Globus pallidus (tissue), 1 donor: ENCODE measurements at regions not wholly inside any gene's neighbourhood (a gene's known extent, or its start where the extent isn't known, plus 50 kb on each side); places are given as distances from the start of the nearest gene placed in this dataset.
"Not testable (repeated sequence)": the region's sequence is repeated elsewhere in the genome, so short reads cannot be mapped to it uniquely, and the experiment has no call there.

Source experiments
- DNase-seq: peaks from one replicate; pipeline ENCODE4 v3.0.0-alpha.2; 2015; ENCODE audit warnings: low spot score

DNA sequence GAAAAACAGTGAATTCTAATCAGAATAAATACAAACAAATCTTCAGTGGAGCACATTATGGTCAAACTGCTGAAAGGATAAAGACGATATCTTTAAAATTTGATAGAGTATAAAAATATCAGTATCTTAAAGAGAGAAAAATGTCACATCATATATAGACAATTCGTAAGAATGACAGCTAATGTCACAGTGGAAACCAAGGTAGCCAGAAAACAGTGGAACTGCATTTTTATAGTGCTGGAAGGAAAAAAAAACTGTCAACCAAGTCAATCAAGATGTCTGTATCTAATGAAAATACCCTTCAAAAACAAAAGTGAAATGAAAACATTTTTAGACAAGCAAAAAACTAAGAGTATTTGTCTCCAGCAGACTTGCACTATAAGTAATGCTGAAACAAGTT lies 73.4 kb upstream of the HMGXB4 start:
- no peak for DNase-seq

GRCh38 chr22:35186492-35186891 lies 70.8 kb upstream of the HMGXB4 start:
- DNase-seq, result no peak

DNA sequence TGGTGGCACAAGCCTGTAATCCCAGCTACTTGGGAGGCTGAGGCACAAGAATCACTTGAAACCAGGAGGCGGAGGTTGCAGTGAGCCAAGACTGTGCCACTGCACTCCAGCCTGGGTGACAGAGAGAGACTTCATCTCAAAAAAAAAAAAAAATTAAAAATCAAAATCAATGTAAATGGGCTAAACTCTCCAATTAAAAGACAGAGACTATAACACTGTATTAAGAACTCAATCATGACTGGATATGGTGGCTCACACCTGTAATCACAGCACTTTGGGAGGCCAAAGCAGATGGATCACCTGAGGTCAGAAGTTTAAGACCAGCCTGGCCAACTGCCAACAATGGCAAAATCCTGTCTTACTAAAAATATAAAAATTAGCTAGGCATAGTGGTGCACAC lies 68.4 kb upstream of the HMGXB4 start:
- DNase-seq, result not testable (repeated sequence)

DNA sequence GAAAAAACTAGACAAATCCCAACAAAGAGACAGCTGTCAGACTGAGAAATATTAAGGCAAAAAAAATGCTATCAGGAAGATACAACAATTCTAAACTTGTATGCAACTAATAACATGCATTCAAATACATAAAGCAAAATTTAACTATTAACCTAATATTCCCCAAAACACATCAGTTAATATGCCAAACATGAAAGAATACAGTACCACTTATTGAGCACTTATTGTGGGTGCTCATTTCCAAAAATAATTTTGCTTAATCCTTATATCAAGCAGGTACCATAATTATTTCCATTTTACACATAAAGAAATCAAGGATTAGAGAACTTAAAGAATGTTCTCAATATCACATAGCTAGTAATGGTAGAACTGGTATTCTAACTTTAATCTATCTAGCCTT lies 67.7 kb upstream of the HMGXB4 start:
- no peak for DNase-seq

- DNase-seq, result no peak
These were observed 65.9 kb upstream of the HMGXB4 start for GRCh38 chr22:35191412-35191811.

GRCh38 chr22:35192129-35192918 lies 65.0 kb upstream of the HMGXB4 start:
- DNase-seq, result no peak

DNA sequence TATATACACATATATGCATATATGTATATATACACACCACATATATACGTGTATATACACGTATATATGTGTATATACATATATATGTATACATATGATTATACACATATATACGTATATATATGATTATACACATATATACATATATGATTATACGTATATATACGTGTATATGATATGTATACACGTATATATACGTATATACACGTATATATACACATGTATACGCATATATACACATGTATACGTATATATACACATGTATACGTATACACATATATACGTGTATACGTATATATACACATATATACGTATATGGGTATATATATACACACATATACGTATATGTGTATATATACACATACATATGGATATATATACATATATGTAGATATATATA lies 62.1 kb upstream of the HMGXB4 start:
- no peak for DNase-seq

GRCh38 chr22:35195821-35196220 lies 61.5 kb upstream of the HMGXB4 start:
- DNase-seq, result no peak

- DNase-seq, result no peak
These were observed 60.2 kb upstream of the HMGXB4 start for GRCh38 chr22:35197071-35197470.

- no peak for DNase-seq
These were observed 59.4 kb upstream of the HMGXB4 start for GRCh38 chr22:35197886-35198285.

GRCh38 chr22:35198738-35199137 lies 58.6 kb upstream of the HMGXB4 start:
- DNase-seq, result no peak

DNA sequence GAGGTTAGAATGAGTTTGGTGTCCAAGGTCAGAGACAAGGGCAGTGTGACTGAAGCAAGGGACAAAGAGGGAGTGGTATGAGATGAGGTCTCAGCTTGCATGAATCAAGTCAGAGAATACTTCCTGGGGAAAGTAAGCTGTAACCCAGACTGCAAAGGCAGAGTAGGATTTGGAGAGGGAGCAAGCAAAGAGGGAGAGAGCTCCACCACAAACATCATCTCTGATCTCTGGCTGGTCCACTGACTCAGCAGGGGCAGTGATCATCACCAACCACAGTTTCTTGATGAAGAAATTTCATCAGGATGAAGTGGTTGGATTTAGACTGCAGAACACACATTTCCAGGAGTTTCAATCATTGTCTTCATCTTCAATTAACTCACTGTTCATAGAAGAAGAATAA lies 54.9 kb upstream of the HMGXB4 start:
- DNase-seq, result no peak

DNA sequence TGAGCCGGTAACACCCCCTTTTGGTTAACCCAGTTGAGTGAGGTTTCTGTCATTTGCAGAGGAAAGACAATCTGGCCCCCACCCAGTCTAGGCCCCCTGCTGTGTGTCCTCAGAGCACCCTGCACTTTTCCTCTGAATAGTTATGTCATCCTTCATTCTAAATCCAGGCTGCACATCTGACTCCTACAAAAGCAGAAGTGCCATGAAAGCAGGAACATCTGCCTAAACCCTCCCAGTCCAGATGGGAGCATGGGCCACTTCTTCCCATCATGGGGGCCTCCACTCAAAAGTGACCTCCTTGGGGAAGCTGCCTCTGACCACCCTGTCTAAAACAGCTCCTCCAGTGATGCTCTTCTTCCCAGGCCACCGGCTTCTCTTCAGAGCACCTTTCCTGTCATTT lies 53.7 kb upstream of the HMGXB4 start:
- no peak for DNase-seq

DNA sequence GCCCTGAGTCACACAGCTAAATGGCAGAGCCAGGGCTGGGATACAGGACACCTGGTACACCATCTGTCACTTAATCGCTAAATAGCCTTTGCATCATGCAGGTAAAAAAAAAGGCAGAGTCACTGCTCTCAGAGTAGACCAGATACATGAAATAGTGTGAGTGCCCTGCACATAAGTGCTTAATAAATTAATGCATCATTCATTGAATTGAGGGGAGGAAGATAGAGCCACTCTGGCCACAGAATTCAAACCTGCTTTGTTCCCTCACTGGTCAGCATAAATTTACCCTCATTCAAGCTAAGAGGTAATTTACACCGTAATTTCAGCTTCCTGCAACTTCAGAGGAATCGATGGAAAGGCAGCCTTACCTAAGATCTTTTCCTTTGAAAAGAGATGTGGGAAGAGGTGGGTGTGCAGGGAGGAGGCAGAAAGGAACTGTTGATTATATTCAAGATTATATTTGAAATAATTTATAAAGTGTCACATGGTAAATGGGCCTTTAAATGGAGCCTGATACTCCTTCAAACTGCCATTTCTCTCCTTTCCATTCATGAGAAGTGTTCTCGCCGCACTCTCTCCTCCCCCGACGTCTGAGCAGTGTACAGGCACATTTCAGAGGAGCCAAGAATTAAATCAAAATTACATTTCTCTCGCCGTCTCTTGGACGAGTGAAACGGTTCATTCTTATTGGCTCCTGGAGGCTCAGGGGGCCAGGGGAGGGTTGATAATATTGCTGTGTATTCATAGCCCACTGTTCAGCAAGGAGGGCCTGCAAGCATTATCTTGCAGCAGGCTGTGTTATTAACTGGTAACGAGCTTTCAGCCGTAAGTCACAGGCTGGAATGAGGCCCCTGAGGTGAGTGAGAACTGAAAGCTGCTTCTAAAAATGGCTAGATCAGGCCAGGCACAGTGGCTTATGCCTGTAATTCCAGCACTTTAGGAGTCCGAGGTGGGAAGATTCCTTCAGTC lies 52.2 kb upstream of the HMGXB4 start:
- no peak for DNase-seq

- no peak for DNase-seq
These were observed 51.3 kb upstream of the HMGXB4 start for GRCh38 chr22:35205961-35206360.

DNA sequence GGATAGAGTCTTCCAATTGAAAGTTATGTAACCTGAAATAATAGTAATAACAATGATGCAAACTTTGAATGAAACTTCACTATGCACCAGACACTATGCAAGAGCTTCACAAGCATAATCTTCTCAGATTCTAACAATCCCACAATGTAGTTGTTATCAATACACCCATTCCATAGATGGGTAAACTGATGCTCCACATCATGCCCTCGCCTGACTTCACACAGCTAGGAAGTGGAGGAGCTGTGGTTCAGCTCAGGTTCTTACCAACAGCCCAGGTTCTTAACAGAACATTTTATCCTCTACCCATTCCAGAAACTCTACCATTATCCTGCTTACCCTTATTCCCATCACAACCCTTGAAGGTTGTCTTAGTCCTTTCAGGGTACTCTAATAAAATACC lies 50.4 kb upstream of the HMGXB4 start:
- no peak for DNase-seq
